Effector CD8-positive, alpha-beta T cell (primary cell): ENCODE measurements at regions not wholly inside any gene's neighbourhood (a gene's known extent, or its start where the extent isn't known, plus 50 kb on each side); places are given as distances from the start of the nearest gene placed in this dataset.
"Not testable (repeated sequence)": the region's sequence is repeated elsewhere in the genome, so short reads cannot be mapped to it uniquely, and the experiment has no call there.

Experiments used
- DNase-seq: peaks from one replicate; lab custom pipeline; 2025; lab: John Stamatoyannopoulos, UW

DNA sequence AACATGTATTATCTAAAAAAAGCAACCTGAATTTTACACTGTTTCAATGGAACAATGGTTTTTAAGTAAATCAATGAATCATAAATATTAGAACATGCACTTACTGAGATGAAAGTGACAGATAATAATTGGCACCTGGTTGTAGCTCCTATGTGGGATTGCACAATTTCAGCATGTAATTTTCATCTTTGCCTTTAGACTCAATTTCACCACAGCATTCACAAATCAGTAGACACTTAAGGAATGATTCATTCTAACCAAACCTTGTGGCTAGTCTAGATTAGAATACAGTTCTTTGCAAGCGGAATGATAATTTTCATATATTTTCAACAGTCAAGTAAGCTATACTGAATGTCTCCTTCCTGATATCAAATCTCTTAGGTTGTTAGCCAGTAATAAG is 853.4 kb downstream of the KCNT2 start:
- no peak for DNase-seq

DNA sequence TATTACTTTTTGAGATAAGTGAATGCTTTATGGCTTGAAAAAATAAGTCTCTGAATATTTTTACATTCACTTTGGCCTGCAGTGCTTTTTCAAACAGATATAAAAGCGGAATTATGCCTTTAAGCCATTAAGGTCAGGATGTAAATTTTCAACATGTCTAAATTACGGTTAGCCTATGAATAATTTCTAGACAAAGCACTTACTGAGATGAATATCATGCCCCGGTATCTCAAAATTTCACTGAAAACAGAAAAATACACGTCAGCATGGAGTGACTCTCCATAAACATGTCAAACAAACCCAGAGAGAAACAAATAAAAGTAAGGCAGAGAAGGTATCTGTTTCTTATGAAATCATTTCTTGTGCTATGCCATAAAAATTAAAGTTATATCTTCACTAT is 853.9 kb downstream of the KCNT2 start:
- no peak for DNase-seq

DNA sequence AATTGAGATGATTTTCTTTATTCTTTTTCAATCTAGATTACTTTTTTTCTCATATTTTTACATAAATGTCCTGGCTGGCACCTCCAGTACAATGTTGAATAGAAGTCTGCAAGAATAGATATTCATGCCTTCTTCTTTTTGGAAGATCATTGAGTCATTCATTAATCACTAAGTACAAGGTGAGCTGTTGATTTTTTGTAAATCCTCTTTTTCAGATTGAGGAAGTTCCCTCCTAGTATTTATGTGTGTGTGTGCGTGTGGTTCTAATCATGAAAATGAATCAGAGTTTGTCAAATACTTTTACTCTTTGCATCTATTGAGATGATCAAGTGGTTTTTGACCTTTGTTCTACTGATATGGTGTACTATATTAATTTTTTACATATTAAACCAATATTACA is 859.3 kb downstream of the KCNT2 start:
- no peak for DNase-seq

DNA sequence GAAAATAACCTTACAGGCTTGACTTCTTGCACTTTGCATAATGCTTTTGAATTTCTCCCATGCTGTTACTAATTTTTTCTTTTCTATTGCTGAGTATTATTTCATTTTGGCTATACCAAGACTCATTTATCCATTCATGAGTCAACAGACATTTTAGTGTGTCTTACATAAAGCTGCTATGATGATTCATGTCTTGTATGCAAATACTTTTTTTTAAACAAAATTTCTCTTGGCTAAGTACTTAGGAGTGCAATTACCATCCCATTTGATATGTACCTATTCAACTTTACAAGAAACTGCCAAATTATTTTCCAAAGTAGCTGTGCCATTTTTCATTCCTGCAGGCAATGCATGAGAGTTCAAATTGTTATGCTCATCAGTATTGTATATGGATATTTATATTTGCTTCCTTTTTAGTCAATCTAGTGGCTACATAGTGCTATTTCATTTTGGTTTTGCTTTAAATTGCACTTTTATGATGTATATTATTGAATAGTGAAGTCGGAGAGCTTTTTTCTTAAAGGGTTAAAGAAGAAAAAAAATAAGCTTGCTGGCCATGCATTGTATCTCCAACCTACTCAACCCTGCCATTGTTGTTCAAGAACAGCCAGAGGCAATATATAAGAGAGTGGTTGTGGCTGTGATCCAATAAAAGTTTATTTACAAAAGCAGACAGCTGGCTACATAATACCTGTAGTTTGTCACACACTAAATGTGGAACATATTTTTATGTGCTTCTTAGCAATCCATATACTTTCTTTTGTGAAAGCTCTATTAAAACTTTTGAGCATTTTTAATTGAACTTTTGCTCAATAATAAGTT is 862.8 kb downstream of the KCNT2 start:
- DNase-seq = no peak

DNA sequence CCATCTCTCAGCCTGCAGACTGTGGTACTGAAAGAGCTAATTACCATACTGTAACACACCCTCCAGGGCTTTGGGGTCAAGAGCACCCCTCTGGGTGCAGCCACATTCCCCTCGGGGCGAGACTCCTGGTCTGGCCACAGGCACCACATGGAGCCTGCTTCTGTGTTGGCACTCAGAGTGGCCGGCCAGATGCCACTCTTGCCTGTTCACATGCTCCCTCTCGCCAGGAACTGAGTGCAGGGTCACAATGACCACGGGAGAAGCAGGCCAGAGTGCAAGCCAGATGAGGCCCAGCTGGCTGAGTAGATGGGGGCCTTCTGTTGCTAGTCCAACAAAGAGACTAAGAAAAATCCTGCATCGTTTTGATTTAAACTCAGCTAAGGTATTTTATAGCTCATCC is 864.0 kb downstream of the KCNT2 start:
- no peak for DNase-seq

DNA sequence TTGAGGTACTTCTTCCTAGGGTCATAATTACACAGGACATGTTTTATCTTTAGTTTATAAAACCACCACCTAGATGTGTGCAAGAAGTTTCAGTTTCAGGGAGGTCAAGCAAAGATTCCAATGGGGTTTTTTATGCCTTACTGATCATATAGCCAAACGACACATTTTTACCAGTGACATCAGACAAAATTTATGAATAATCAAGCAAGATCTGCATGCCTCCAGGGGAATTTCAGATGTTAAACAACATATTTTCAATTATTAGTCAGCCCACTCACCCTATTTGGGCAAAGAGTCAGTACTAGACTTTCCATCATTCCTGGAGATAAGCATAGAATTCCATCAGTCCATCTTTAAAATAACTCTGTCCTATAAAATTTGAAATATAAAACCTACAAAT is 867.4 kb downstream of the KCNT2 start:
- DNase-seq = no peak

DNA sequence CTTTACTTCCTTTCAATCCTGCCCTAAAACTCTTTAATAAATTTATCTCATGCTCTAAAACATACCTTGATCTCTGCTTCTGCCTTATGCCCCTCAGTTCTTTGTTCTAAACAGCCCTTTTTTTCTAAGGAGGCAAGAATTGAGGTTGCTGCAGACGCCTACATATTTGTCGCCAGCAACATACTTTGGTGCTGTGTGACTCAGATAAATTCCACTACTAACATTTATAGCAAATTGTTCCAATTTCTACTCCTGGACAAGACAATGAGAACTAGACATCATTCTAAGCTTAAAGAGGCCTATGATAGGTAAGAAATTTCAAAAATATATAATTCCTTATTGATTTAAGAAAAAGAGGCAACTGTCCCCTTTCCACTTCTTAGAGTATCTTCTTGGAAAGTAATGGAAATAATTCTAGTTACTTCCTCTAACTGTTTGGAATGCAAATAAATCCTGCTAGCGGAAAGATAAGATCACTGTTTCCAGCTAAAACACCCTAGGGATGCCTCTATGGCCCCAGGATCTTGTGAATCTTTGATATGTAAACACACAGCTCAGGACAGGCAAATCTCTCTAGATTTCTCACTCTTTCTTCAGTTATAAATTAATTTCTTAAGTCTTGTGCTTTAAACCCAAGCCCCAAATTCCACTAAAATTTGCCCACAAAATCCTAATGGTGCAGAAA is 869.1 kb downstream of the KCNT2 start:
- no peak for DNase-seq

DNA sequence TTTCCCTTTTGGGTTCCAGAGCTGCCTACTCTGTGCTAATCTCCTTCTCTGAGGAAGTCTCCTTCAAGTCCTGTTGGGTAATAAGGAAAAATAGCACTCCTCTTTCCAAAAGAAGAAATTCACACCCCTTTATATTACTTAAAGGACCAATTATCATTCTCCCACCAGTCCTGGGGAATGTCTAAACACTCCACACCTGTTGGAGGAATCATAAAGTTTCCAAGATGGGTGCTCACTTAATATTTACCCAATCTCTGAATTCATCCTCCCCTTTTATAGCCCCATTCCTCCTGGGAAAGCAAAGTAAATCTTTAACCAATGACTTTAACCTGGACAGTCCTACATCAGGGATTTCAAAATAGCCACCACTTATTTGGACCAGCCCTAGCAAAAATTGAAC is 873.1 kb downstream of the KCNT2 start:
- DNase-seq = no peak

DNA sequence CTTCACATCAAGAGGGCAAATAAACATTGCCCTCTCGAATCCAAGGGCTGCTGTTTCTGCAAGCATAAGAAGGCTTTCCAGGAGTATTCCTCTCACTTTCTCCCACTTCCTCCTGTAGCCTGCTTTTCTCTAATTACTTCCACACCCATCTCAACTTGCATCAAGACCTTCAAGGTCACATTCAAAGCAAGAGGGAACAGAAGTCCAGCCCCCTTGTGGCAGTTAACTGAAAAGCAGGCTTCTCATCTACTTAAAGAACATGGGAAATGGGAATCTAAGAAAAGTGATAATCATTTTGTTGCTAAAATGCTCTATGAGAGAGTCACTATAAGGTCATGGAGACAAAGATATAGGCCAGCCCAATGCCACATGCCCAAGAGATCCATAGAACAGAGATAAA is 874.4 kb downstream of the KCNT2 start:
- DNase-seq = no peak

DNA sequence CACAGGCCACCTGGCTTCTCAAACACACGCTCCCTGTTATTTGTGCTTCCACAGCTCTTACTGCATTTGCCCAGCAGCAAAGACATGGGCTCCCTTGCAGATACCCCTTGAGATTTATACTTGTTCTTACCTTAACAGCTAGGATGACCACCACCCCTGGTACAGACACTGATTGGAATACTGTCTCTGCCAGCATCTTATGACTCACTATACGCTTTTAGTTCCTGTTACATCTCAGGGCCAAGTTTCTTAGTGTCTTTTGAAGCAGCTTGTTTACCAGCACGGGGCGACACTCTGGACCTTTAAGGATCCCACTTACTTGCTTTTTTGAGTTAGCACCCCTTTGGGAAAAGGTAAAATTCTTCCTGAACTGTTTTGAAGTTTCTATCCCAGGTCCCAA is 874.8 kb downstream of the KCNT2 start:
- no peak for DNase-seq

DNA sequence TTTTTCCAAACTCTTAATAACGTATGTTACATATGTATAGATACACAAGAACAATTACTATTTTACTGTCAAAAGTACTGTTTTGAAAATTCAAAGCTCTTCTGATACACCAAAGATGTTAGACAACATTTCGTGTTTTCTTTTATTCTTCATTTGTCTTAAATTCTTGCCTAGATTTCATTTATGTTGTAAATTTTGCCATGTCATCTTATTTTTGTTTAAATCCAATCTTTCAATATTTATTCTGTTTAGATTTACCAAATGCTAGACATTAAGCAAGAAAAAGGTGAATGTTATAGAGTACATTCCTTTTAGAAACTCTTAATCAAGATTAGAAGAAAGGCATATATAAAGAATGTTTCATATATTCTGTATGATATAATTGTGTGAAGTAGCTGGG is 876.9 kb downstream of the KCNT2 start:
- DNase-seq = no peak

DNA sequence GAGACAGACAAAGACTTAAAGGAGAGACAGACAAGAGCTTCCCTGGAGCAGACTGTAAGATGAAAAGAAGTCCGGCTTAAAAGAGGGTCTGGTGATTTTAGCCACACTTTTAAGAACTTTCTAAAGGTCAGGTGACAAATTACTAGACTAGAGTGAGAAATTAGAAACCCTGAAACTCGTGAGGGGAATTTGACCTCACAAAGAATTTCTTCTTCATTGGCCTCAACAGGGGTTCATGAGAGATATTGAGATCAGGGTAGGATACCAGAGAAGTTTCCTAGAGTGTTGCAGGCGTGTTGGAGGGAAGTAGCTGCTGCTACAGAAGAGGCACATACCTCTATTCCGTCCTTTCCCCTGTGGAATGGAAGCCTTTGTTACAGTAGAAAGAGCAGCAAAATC is 884.4 kb downstream of the KCNT2 start:
- DNase-seq = no peak

DNA sequence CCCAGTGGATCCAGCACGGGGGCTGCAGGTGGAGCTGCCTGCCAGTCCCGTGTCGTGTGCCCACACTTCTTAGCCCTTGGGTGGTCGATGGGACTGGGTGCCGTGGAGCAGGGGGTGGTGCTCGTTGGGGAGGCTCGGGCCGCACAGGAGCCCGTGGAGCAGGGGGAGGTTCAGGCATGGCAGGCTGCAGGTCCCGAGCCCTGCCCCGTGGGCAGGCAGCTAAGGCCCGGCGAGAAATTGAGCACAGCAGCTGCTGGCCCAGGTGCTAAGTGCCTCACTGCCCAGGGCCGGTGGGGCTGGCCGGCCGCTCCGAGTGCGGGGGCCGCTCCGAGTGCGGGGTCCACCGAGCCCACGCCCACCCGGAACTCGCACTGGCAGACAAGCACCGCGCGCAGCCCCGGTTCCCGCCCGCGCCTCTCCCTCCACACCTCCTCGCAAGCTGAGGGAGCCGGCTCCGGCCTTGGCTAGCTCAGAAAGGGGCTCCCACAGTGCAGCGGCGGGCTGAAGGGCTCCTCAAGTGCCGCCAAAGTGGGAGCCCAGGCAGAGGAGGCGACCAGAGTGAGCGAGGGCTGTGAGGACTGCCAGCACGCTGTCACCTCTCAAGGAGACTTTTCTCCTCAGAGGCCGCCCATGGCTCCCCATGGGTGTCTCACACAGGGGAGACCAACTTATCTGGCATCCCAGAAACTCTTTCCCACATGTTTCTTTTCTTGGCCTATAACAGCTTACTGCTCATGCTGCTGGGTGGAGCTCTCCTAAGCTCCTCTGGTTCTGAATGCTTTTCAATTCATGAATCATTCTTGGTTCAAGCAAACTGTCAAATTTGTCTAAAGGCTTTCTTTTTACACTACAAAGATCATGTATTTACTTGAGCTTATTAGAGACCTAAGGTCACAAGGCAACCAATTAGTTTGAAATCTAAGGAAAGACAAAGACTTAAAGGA is 885.1 kb downstream of the KCNT2 start:
- not testable (repeated sequence) for DNase-seq

DNA sequence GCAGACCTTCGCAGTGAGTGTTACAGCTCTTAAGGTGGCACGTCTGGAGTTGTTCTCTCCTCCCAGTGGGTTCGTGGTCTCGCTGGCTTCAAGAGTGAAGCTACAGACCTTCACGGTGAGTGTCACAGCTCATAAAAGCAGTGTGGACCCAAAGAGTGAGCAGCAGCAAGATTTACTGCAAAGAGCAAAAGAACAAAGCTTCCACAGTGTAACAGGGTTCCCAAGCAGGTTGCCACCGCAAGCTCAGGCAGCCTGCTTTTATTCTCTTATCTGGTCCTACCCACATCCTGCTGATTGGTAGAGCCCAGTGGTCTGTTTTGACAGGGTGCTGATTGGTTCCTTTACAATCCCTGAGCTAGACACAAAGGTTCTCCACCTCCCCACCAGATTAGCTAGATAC is 886.1 kb downstream of the KCNT2 start:
- not testable (repeated sequence) for DNase-seq

DNA sequence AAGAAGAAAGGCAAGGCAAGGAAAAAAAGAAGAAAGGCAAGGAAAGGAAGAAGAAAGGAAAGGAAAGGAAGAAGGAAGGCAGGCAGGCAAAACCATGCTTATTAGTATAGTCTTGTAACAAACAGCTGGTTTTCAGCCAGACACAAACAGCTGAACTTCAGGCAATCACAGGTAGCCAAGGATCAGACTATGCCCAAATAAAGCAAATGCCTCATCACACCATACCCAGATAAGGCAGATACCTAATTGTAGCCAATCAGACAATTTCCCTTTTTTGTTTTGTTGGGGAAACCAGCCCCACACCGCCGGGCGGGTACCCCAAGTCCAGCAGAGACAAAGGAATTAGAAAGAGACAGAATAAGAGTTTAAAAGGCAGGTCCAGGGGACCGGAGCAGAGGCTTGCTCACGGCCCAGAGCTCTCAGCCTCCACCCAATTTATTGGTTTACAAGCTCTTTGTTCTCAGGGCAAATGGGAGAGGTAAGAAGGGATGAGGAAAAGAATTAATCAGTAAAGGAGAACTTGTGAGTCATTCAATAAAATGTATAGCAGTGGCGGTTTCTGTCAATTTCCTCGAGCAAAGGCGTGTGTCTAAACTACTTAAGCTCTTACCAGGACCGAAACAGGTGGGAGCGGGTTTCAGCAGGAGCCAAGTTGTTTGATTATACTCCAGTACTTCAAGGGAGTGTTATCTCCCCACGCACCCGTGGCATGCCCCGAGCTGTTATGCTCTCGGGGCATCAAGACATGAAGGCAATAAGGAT is 886.8 kb downstream of the KCNT2 start:
- no peak for DNase-seq

DNA sequence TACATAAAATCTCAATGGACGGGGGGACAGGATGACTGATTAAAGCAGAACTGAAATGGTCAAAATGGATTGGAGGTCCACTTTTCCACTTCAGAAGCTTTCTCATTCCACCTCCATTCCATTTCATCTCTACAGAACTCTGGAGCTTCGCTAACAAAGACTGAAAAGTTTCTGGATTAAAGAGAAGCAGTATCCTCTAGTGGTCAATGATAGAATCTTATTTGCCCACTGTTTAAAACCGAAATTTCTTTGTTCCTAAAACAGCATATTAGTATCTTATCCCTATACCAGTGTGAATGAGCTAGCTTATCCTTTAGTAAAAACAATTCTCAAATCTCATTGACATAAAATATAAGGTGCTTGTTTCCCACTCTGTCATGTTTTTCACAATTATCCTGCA is 890.6 kb downstream of the KCNT2 start:
- DNase-seq = no peak

DNA sequence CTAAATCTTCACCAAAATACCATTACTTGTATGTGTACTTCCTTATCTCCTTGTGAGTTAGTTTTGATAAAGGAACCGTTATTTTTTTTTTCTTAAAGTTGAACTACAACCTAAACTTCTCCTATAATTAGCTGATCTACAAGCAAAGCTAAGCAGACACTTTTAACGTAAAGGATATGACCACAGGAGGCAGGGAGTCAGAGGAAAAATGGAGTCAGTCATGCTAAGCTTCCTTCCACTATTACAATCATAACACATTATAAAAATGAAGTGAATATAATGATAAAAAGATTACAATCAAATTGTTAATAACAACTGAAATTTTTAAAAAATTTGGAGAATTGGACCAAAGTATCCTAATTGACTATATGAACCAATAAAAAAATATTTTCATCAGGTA is 892.6 kb downstream of the KCNT2 start:
- no peak for DNase-seq

DNA sequence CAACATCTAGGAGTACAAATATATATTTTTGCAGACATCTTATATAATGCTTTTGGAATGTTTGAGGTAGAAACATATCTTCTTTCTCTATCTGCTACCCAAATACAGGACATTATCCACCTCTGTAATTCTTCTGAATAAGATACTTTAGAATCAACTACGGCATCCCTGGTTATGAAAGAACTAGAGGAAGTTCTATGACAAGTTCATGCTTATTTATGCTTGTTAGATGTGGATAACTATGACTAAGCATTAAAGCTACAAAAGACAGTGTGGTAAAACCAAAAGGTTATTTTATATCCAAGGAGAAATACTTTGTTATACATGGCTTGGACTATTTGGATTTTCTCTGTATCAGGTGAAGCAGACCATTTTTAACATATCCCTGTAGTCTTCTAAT is 894.0 kb downstream of the KCNT2 start:
- no peak for DNase-seq

DNA sequence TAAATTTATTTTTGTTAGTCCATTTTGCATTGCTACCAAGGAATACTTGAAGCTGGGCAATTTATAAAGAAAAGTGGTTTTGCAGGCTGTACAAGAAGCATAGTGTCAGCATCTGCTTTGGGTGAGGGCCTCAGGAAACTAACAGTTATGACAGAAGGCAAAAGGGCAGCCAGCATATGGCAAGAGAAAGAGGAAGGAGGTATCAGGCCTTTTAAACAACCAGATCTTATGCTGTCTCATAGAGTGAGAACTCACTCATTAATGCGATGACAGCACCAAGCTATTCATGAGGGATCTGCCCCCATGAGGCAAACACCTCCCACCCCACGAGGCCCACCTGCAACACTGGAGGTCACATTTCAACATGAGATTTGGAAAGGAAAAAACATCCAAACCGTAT is 898.4 kb downstream of the KCNT2 start:
- no peak for DNase-seq

DNA sequence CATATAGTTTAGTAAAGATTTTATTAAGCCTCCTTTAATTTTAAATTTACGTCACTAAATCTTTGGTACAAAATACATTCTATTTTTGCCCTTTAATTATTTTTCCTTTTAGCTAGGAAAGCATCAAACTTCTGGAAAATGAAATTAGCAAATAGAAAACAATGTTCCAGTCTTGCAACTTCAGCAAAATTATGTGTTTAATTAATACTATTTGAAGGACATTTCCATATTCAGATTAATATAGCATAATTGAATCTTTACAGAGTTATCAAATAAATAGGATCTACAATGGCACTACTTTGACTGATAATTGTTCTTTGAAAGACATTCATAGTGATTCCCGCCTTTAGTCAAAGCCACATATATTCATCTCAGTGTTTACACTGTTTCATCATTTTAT is 904.2 kb downstream of the KCNT2 start:
- DNase-seq = no peak

DNA sequence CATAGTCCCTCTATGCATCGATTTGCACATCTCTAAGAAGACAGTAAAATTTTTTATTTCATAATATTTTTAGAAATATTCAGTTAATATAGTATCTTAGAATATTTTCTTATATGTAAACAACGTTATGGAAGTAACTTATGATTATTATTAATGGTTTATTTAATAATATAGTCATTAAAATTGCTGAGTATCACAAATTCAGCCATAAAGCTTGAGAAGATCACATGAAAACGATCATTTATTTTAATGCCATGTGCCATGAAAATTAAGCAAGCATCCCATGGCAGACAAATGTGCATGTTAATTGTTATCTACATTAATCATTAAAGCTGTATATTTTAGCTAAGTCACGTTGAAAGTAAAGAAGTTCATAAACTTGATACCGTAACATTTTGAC is 907.1 kb downstream of the KCNT2 start:
- DNase-seq = no peak

DNA sequence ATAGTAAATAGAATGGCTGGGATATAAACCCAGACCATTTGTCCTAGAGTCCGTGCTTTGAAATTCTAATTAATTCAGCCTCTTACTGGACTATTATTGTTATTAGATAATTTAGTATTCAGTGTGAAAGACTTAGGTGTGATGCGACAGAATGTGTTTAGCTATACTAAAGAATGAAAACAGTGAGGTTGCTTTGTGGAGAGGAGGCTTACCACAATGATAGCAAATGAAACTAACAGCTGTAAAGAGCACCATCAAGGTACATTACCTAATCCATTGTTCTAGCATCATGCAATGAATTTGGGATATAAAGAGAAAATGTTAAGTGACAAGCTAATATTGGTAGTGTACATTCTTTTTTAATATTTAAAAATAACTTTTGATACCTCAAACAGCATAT is 911.1 kb downstream of the KCNT2 start:
- DNase-seq = no peak
